ENCODE measurements at regions not wholly inside any gene's neighbourhood (a gene's known extent, or its start where the extent isn't known, plus 50 kb on each side); places are given as distances from the start of the nearest gene placed in this dataset.
"Not testable (repeated sequence)": the region's sequence is repeated elsewhere in the genome, so short reads cannot be mapped to it uniquely, and the experiment has no call there.

DNA sequence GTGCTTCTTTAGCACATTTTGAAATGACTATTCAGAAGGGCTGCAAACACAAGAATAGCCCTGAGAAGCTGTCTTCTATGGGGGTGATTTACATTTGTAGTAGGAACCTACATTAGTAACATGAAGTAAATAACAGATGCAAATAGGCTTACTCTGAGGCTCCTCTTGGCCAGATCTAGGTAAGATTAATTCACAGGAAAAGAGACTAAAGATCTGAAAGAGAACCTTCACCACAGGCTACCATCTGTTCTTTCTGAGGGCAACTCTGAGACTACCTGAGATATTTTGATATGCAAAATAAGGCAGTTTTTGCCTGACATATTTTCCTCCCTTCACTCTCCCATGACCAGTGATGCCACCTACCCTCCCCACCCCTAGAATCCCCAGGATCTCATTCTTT, 1267.8 kb downstream of the PLA2G4A start:
- no peak for DNase-seq

DNA sequence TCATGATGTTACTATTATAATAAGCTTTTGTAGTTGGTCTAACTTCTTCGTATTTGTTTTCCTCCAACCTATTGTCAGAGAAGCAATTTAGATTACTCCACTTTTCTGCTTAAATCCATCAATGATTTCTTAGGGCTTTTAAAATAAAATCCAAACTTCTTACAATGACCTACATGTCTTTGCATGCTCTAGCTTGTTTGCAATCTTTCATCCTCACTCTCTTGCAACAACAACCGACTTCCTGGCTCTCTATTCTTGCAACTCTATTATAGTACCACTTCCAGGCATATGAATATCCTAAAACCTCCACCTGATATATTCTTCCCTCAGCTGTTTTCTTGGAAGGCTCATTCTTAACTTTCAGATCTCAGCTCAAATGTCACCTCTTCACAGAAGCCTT, 1288.7 kb downstream of the PLA2G4A start:
- DNase-seq = no peak

GRCh38 chr1:188122646-188123045, 1293.9 kb downstream of the PLA2G4A start:
- no peak for DNase-seq

- no peak for DNase-seq
Observed at GRCh38 chr1:188127507-188127906, 1298.8 kb downstream of the PLA2G4A start.

- no peak for DNase-seq
Observed at GRCh38 chr1:188128761-188129160, 1300.0 kb downstream of the PLA2G4A start.

- no peak for DNase-seq
Observed at GRCh38 chr1:188129856-188130838, 1301.4 kb downstream of the PLA2G4A start.

- no peak for DNase-seq
Observed at GRCh38 chr1:188137221-188137620, 1308.5 kb downstream of the PLA2G4A start.

DNA sequence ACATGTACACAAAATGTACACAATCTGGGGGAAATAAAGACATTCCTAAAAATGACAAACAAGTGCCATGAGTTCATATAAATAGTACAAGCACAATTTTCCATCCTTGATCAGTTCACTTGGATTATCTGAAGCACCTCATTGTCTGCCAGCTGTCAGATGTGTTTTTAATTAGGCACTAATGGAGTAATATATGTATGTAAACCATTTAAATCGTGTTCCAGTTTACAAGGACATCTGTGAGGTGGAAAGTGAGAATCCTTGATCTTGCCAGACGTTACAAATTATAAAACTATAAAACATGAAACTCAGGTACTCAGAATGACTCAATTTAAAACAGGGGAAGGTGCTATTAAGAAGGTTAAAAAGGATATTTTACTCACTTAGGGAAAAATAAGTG, 1312.2 kb downstream of the PLA2G4A start:
- no peak for DNase-seq

- DNase-seq = no peak
Observed at GRCh38 chr1:188154196-188154595, 1325.4 kb downstream of the PLA2G4A start.

DNA sequence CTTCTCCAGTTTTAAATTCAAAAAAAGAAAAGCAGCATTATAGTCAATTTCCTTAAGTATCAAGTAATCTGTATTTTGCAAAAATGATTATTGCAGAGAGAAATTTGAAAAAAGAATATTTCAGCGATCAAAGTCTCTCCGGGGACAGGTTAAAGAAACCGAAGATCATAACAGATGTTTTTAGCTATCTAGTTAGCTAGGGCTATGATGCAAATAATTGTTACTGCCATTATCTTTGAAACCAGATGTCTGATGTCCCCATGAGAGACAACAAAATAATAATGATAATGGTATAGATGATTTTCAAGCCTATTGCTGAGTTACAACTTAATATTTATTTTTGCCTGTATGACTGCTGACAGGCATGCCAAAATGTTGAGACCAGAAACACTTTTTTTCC, 1326.0 kb downstream of the PLA2G4A start:
- no peak for DNase-seq

GRCh38 chr1:188155261-188155660, 1326.5 kb downstream of the PLA2G4A start:
- DNase-seq = no peak

GRCh38 chr1:188164459-188164858, 1335.7 kb downstream of the PLA2G4A start:
- DNase-seq = no peak

GRCh38 chr1:188166654-188167053, 1337.9 kb downstream of the PLA2G4A start:
- no peak for DNase-seq

GRCh38 chr1:188169971-188170370, 1341.2 kb downstream of the PLA2G4A start:
- DNase-seq = no peak

- DNase-seq = no peak
Observed at GRCh38 chr1:188170411-188170810, 1341.7 kb downstream of the PLA2G4A start.

GRCh38 chr1:188170935-188171334, 1342.2 kb downstream of the PLA2G4A start:
- DNase-seq = no peak

- DNase-seq = not testable (repeated sequence)
Observed at GRCh38 chr1:188182063-188182462, 1353.3 kb downstream of the PLA2G4A start.

DNA sequence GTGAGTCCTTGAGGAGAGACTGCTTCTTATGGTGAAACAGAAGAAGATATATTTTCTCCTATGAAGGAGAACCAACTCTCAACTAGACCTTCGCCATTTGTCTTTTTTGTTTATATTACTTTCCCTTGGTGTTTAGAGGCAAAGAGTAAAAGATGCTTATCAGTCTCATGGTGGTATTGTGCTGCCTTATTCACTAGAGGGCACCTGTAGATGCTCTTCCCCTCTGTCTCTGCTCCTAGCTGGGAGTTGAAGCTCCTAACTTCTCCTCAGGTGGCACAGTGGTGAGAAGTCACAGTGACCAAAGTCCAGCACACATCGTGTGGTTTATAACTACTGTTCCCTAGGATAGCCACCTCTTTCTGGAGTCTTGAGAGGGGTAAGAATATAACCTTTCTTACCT, 1359.6 kb downstream of the PLA2G4A start:
- no peak for DNase-seq

DNA sequence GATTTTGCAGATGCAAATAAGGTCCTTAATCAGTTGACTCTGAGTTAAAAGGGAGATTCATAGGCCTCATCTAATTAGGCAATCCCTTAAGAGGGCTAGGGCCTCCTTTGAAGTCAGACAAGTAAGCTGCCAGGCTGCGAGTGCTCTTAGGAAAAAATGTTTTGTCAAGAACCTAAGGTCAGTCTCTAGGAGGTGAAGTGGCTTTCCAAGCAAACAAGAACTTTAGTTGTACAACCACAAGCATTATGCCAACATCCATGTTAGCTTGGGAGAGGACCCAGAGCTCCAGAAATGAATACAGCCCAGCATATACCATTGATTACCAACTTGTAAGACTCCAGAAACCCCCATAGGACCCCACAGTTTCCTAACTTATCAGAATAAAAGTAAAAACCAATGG, 1366.2 kb downstream of the PLA2G4A start:
- DNase-seq = no peak

GRCh38 chr1:188218289-188218688, 1389.5 kb downstream of the PLA2G4A start:
- no peak for DNase-seq

DNA sequence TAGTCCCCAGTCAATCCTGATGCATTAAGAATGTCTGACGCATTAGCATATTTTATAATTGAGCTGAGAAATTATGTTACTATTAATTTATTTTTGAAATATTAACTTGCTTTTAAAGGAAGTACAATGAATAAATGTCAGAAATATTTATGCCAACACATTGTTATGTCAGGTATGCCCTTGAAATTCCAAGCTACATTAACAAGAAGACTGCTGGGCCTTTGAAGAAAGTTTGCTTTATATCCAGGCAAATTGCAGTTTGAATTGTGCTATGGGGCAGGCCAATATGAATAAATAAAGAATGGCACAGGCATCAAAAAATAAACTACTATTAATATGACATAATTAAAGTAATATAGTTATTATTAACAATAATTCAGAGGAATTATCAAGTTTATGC, 1391.3 kb downstream of the PLA2G4A start:
- DNase-seq = no peak

DNA sequence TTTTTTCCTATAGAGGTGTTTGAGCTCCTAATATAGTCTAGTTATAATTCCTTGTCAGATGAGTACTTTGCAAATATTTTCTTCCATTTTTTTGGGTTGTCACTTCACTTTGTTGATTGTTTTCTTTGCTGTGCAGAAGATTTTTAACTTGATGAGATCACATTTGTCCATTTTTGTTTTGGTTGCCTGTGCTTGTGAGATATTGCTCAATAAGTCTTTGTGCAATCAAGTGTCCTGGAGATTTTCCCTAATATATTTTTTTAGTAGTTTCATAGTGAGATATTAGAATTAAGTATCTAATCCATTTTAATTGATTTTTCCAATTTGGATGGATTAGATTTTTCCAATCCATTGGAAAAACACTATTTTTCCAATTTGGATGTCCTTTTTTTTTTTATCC, 1395.5 kb downstream of the PLA2G4A start:
- no peak for DNase-seq

- DNase-seq = no peak
Observed at GRCh38 chr1:188225975-188226374, 1397.2 kb downstream of the PLA2G4A start.

GRCh38 chr1:188228623-188229022, 1399.9 kb downstream of the PLA2G4A start:
- no peak for DNase-seq
